PC-3 (cell line): ENCODE measurements at regions not wholly inside any gene's neighbourhood (a gene's known extent, or its start where the extent isn't known, plus 50 kb on each side); places are given as distances from the start of the nearest gene placed in this dataset.

Source experiments
- ATAC-seq: fragments of 200-7000 bp; cut with Tn5 transposase; 2 replicates; pipeline ENCODE4 v1.9.1; 2020; ENCODE audit warnings: mild to moderate bottlenecking, moderate library complexity
- BruUV-seq: library from RNA; stranded (reverse); fragments of 400-500 nt; replicated peaks from 2 replicates; lab custom pipeline; 2021; lab: Mats Ljungman, UMichigan
- CTCF ChIA-PET: fragments of 300-600 bp; sonication (Branson Sonifier 250); formaldehyde crosslinking; loops from one replicate; lab custom pipeline; 2022; ENCODE audit warnings: antibody characterized with exemption; lab: Charles Lee
- POLR2A ChIA-PET: fragments of 300-600 bp; sonication (Branson Sonifier 250); formaldehyde crosslinking; loops from one replicate; lab custom pipeline; 2022; ENCODE audit warnings: antibody characterized with exemption; ENCODE audit not compliant: unreplicated experiment; lab: Charles Lee
- DNase-seq: peaks from one replicate; pipeline ENCODE4 v3.0.0-alpha.2; 2015
- H2AFZ ChIP-seq: fragments of 300-600 bp; sonication (generic); 2 replicates; pipeline ENCODE4 v1.6.0; 2016; ENCODE audit warnings: antibody characterized with exemption, low read length
- H3F3A ChIP-seq: fragments of 300-600 bp; sonication (generic); one replicate; pipeline ENCODE4 v1.6.0; 2017; ENCODE audit warnings: antibody characterized with exemption, low read length, control low read depth, mild to moderate bottlenecking; ENCODE audit not compliant: unreplicated experiment
- H3K27ac ChIP-seq: fragments of 300-600 bp; sonication (generic); 2 replicates; pipeline ENCODE4 v1.5.1; 2016; ENCODE audit warnings: mild to moderate bottlenecking, low read length
- H3K27me3 ChIP-seq: fragments of 300-600 bp; sonication (generic); 2 replicates; pipeline ENCODE4 v1.6.1; 2016; ENCODE audit warnings: low read length, mixed read lengths
- H3K36me3 ChIP-seq: fragments of 300-600 bp; sonication (generic); 2 replicates; pipeline ENCODE4 v1.6.1; 2016; ENCODE audit warnings: low read depth, mixed run types, low read length, mixed read lengths
- H3K4me1 ChIP-seq: fragments of 300-600 bp; sonication (generic); 2 replicates; pipeline ENCODE4 v1.5.1; 2016; ENCODE audit warnings: low read length; ENCODE audit not compliant: insufficient read depth
- H3K4me2 ChIP-seq: fragments of 300-600 bp; sonication (generic); 2 replicates; pipeline ENCODE4 v1.6.0; 2016; ENCODE audit warnings: low read length
- H3K4me3 ChIP-seq: fragments of 300-600 bp; sonication (generic); 2 replicates; pipeline ENCODE4 v1.5.1; 2016; ENCODE audit warnings: mild to moderate bottlenecking, low read length, mixed read lengths
- H3K79me2 ChIP-seq: fragments of 300-600 bp; sonication (generic); 2 replicates; pipeline ENCODE4 v1.6.1; 2017; ENCODE audit warnings: low read length, mixed read lengths
- H3K9ac ChIP-seq: fragments of 300-600 bp; sonication (generic); 2 replicates; pipeline ENCODE4 v1.6.0; 2016; ENCODE audit warnings: mild to moderate bottlenecking, low read length
- H3K9me2 ChIP-seq: fragments of 300-600 bp; sonication (generic); replicated peaks from 2 replicates; pipeline ENCODE4 v1.6.1; 2016; ENCODE audit warnings: mixed run types, low read length, mixed read lengths
- H3K9me3 ChIP-seq: fragments of 300-600 bp; sonication (generic); 2 replicates; pipeline ENCODE4 v1.6.1; 2016; ENCODE audit warnings: low read length, mixed read lengths
- H4K20me1 ChIP-seq: fragments of 300-600 bp; sonication (generic); 2 replicates; pipeline ENCODE4 v1.6.1; 2016; ENCODE audit warnings: low read length, mixed read lengths
- EZH2 ChIP-seq: fragments of 300-600 bp; sonication (generic); IDR thresholded peaks from one replicate; pipeline ENCODE4 v1.6.1; 2017; ENCODE audit warnings: antibody characterized with exemption, mild to moderate bottlenecking, low read length; ENCODE audit not compliant: unreplicated experiment
- EZH2phosphoT487 ChIP-seq: fragments of 300-600 bp; sonication (generic); IDR thresholded peaks from 2 replicates; pipeline ENCODE4 v1.6.1; 2018; ENCODE audit warnings: mild to moderate bottlenecking, antibody characterized with exemption, low read length, borderline replicate concordance
- intact Hi-C: fragments of 100-400 bp; cut with micrococcal nuclease; formaldehyde crosslinking; loops from 2 replicates; pipeline ENCODE4 v1.9.0; 2023
- TF ChIP-seq, protein P1 (sequence below): fragments of 300-600 bp; sonication (generic); conservative IDR thresholded peaks from 2 replicates; pipeline ENCODE4 v1.5.1; 2017; ENCODE audit warnings: antibody characterized with exemption, low read depth, mild to moderate bottlenecking, low read length

DNA sequence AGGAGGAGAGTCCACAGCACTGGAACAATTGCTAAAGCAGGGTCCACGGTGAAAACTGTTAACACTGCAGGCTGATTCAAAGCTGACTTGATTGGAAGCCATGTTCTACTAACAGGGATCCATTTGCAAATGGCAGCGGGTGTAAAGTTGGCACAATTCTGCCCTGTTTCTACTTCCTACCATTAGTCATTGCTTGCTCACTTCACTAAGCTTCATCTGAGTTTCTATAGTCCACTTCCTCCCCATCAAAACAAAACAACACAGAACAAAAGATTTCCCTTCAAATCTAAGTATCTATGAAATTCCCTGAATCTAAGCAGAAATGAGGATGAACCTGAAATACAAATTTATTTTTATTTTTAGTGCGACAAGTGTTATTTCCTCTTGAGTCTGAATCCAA lies 187.4 kb upstream of the SOX11 start:
- CTCF ChIA-PET: no interaction called here
- H3K79me2 ChIP-seq: no peaks in the 10 kb centered on the region
- no peaks in the 10 kb centered on the region for H4K20me1 ChIP-seq
- intact Hi-C loops: no loop called here
- no peaks in the 10 kb centered on the region for H3K9me2 ChIP-seq
- no peak overlapping the region for H3K4me2 ChIP-seq
- H3K4me1 ChIP-seq: no peaks in the 10 kb centered on the region
- no peak overlapping the region for H3K4me3 ChIP-seq
- TF ChIP-seq EZH2 (no peak), EZH2phosphoT487 (no peak)
- TF ChIP-seq, protein P1, sequence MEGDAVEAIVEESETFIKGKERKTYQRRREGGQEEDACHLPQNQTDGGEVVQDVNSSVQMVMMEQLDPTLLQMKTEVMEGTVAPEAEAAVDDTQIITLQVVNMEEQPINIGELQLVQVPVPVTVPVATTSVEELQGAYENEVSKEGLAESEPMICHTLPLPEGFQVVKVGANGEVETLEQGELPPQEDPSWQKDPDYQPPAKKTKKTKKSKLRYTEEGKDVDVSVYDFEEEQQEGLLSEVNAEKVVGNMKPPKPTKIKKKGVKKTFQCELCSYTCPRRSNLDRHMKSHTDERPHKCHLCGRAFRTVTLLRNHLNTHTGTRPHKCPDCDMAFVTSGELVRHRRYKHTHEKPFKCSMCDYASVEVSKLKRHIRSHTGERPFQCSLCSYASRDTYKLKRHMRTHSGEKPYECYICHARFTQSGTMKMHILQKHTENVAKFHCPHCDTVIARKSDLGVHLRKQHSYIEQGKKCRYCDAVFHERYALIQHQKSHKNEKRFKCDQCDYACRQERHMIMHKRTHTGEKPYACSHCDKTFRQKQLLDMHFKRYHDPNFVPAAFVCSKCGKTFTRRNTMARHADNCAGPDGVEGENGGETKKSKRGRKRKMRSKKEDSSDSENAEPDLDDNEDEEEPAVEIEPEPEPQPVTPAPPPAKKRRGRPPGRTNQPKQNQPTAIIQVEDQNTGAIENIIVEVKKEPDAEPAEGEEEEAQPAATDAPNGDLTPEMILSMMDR: no peak
- no peaks in the 10 kb centered on the region for H3K36me3 ChIP-seq
- DNase-seq (no peak), ATAC-seq (no peak)
- H3K27me3 ChIP-seq: no peaks in the 10 kb centered on the region
- no peaks in the 10 kb centered on the region for H3F3A ChIP-seq
- H3K9ac ChIP-seq: no peak overlapping the region
- BruUV-seq: no TSS peak
- H3K27ac ChIP-seq: no peak overlapping the region
- no peak overlapping the region for H2AFZ ChIP-seq
- POLR2A ChIA-PET: no interaction called here
- no peaks in the 10 kb centered on the region for H3K9me3 ChIP-seq

DNA sequence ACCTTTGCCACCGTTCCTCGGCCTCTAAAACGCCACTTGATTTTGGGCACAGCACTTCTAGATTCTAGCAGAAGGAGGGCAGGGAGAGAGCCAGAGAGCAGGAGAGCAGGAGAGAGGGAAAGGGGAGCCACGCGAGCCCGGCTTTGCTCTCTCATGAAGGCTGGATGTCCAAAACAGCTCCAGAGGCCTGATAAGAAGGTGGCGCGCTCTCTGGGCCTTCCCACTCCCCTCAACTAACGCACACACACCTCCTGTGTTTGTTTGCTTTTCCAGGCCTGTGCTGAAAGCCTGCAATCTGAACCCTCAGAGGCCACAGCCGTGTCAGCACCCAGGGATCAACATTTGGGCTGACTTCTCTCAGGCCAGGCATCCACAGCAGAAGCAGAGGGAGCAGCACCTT lies 184.8 kb upstream of the SOX11 start:
- Histone ChIP-seq H3K9me3 (no peaks in the 10 kb centered on the region), H3K9ac (no peak overlapping the region), H3K4me2 (no peak overlapping the region), H4K20me1 (no peaks in the 10 kb centered on the region), H3K4me3 (no peak overlapping the region), H3K36me3 (no peaks in the 10 kb centered on the region), H3K4me1 (no peaks in the 10 kb centered on the region), H3K27ac (no peak overlapping the region), H3K9me2 (no peaks in the 10 kb centered on the region), H2AFZ (no peak overlapping the region), H3F3A (no peaks in the 10 kb centered on the region), H3K27me3 (no peaks in the 10 kb centered on the region), H3K79me2 (no peaks in the 10 kb centered on the region)
- no TSS peak for BruUV-seq
- intact Hi-C loops: no loop called here
- no peak for TF ChIP-seq EZH2phosphoT487
- TF ChIP-seq EZH2: no peak
- TF ChIP-seq, protein P1: no peak
- DNase-seq (no peak), ATAC-seq (no peak)
- CTCF ChIA-PET: no interaction called here
- POLR2A ChIA-PET: no interaction called here

DNA sequence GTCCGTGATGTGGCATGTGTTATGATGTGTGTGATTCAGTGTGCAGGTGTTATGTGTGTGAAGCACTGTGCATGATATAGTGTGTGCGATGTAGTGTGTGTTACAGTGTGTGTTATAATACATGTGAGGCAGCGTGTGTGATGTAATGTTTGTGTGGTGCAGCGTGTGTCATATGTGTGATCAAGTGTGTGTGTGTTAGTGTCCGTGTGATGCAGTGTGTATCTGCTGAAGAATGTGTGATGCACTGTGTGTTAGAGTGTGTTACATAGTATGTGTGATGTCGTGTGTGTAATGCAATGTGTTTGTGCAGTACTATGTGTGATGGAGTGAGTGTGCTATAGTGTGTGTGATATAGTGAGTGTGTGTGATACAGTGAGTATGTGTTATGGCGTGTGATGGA lies 182.8 kb upstream of the SOX11 start:
- Histone ChIP-seq H3K9ac (no peak overlapping the region), H3K4me3 (no peak overlapping the region), H3K4me1 (no peaks in the 10 kb centered on the region), H3K4me2 (no peak overlapping the region), H2AFZ (no peak overlapping the region), H3K27me3 (no peaks in the 10 kb centered on the region), H3K9me2 (no peaks in the 10 kb centered on the region), H3K79me2 (no peaks in the 10 kb centered on the region), H4K20me1 (no peaks in the 10 kb centered on the region), H3K27ac (no peak overlapping the region), H3K9me3 (no peaks in the 10 kb centered on the region), H3F3A (no peaks in the 10 kb centered on the region), H3K36me3 (no peaks in the 10 kb centered on the region)
- DNase-seq (no peak), ATAC-seq (no peak)
- ChIA-PET CTCF (no interaction called here), POLR2A (no interaction called here)
- TF ChIP-seq, protein P1: no peak
- TF ChIP-seq EZH2phosphoT487: no peak
- TF ChIP-seq EZH2: no peak
- no TSS peak for BruUV-seq
- intact Hi-C loops: no loop called here
